ENCODE measurements at regions not wholly inside any gene's neighbourhood (a gene's known extent, or its start where the extent isn't known, plus 50 kb on each side); places are given as distances from the start of the nearest gene placed in this dataset.
"Not testable (repeated sequence)": the region's sequence is repeated elsewhere in the genome, so short reads cannot be mapped to it uniquely, and the experiment has no call there.

GRCh38 chr6:15153191-15153590 is 92.7 kb upstream of the JARID2 start:
- Histone ChIP-seq H3K9me3 (ENCODE audit: severe bottlenecking) (no peaks in the 10 kb centered on the region), H3K27me3 (ENCODE audit: insufficient read depth, poor library complexity, severe bottlenecking) (no peaks in the 10 kb centered on the region), H3K36me3 (ENCODE audit: low read depth) (no peaks in the 10 kb centered on the region), H3K4me3 (ENCODE audit: severe bottlenecking) (no peak overlapping the region), H3K4me1 (ENCODE audit: insufficient read depth, poor library complexity, severe bottlenecking) (peaks cover 6% of the 10 kb centered on the region), H3K27ac (ENCODE audit: poor library complexity, severe bottlenecking) (no peak overlapping the region)
- DNase-seq (ENCODE audit: low spot score) (no peak), ATAC-seq (ENCODE audit: low read depth) (no peak)
- TF ChIP-seq, protein P1, sequence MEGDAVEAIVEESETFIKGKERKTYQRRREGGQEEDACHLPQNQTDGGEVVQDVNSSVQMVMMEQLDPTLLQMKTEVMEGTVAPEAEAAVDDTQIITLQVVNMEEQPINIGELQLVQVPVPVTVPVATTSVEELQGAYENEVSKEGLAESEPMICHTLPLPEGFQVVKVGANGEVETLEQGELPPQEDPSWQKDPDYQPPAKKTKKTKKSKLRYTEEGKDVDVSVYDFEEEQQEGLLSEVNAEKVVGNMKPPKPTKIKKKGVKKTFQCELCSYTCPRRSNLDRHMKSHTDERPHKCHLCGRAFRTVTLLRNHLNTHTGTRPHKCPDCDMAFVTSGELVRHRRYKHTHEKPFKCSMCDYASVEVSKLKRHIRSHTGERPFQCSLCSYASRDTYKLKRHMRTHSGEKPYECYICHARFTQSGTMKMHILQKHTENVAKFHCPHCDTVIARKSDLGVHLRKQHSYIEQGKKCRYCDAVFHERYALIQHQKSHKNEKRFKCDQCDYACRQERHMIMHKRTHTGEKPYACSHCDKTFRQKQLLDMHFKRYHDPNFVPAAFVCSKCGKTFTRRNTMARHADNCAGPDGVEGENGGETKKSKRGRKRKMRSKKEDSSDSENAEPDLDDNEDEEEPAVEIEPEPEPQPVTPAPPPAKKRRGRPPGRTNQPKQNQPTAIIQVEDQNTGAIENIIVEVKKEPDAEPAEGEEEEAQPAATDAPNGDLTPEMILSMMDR (IDR thresholded peaks at IDR 0.05; ENCODE audit: poor library complexity, severe bottlenecking): no peak

DNA sequence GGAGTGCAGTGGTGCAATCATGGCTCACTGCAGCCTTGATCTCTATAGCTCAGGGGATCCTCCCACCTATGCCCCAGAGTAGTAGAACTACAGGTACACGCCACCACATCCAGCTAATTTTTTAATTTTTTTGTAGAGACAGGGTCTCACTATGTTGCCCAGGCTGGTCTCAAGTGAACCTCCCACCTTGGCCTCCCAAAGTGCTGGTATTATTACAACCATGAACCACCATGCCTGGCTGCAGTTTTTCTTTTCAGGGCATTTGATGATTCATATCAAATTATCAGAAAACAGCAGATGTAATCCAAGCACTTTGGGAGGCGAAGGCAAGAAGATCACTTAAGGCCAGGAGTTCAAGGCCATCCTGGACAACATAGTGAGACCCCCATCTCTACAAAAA is 88.4 kb upstream of the JARID2 start:
- Histone ChIP-seq H3K36me3 (ENCODE audit: low read depth) (no peaks in the 10 kb centered on the region), H3K27me3 (ENCODE audit: insufficient read depth, poor library complexity, severe bottlenecking) (no peaks in the 10 kb centered on the region), H3K27ac (ENCODE audit: poor library complexity, severe bottlenecking) (no peak overlapping the region), H3K4me1 (ENCODE audit: insufficient read depth, poor library complexity, severe bottlenecking) (no peaks in the 10 kb centered on the region), H3K4me3 (ENCODE audit: severe bottlenecking) (no peak overlapping the region), H3K9me3 (ENCODE audit: severe bottlenecking) (no peaks in the 10 kb centered on the region)
- TF ChIP-seq, protein P1 (IDR thresholded peaks at IDR 0.05; ENCODE audit: poor library complexity, severe bottlenecking): no peak
- DNase-seq (ENCODE audit: low spot score): no peak
- ATAC-seq (ENCODE audit: low read depth): no peak

DNA sequence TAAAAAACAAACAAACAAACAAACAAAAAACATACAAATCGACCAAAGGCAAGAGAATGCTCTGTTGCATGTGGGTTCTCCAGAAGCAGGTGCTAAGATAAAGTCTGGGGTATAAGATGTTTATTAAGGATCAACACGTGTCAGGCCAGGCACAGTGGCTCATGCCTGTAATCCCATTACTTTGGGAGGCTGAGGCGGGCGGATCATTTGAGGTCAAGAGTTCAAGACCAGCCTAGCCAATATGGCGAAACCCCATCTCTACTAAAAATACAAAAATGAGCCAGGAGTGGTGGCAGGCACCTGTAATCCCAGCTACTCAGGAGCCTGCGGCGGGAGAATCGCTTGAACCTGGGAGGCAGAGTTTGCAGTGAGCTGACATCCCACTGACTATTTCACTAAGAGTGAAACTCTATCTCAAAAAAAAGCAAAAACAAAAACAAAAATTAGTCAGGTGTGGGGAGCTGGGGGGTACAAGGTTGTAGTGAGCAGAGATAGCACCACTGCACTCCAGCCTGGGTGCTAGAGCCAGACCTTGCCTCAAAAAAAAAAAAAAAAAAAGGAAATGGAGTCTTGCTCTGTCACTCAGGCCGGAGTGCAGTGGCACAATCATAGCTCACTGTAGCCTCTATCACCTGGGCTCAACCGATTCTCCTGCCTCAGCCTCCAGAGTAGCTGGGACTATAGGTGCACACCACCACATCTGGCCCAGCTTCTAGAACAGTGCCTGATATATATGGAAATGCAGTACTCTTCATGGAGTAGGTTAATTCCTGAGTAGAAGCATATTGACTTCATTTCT is 86.8 kb upstream of the JARID2 start:
- ATAC-seq (ENCODE audit: low read depth): no peak
- no peak overlapping the region for H3K27ac ChIP-seq (ENCODE audit: poor library complexity, severe bottlenecking)
- TF ChIP-seq, protein P1 (IDR thresholded peaks at IDR 0.05; ENCODE audit: poor library complexity, severe bottlenecking): no peak

DNA sequence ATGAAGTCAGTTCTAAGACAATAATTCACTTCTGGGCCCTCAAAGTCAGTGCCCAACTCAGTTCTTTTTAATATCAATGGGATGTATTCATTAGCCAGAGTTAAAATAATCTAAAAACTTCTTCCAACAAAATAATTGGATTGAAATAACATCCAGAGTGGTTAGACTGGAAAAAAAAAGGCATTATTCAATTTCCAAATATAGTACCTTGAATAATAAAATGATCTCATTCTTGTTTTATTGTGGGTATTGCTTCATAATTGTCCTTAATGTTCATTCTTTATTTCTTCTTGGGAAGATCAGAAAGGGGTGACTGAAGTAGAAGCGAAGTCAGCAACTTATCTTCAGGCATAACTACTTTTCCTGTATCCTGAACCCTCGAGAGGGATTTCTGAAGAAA is 85.1 kb upstream of the JARID2 start:
- ATAC-seq (ENCODE audit: low read depth): no peak

More for the DNA sequence above, 86.8 kb upstream of the JARID2 start:
- H3K36me3 ChIP-seq (ENCODE audit: low read depth): no peaks in the 10 kb centered on the region
- no peaks in the 10 kb centered on the region for H3K27me3 ChIP-seq (ENCODE audit: insufficient read depth, poor library complexity, severe bottlenecking)
- H3K9me3 ChIP-seq (ENCODE audit: severe bottlenecking): no peaks in the 10 kb centered on the region
- H3K4me3 ChIP-seq (ENCODE audit: severe bottlenecking): no peak overlapping the region
- H3K4me1 ChIP-seq (ENCODE audit: insufficient read depth, poor library complexity, severe bottlenecking): no peaks in the 10 kb centered on the region
- DNase-seq (ENCODE audit: low spot score): no peak

DNA sequence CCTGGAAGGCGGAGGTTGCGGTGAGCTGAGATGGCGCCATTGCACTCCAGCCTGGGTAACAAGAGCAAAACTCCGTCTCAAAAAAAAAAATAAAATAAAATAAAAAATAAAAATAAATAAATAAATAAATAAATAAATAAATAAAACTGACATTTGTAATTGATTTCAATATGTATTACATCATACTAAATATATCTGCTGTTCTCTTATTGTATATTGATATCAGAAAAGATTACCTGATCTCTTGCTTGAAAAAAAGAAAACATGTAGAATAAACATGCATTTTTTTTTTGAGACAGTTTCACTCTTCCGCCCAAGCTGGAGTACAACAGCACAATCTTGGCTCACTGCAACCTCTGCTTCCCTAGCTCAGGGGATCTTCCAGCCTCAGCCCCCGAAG is 81.0 kb upstream of the JARID2 start:
- ATAC-seq (ENCODE audit: low read depth); DNase-seq (ENCODE audit: low spot score); H3K36me3 ChIP-seq (ENCODE audit: low read depth); H3K27me3 ChIP-seq (ENCODE audit: insufficient read depth, poor library complexity, severe bottlenecking); H3K4me1 ChIP-seq (ENCODE audit: insufficient read depth, poor library complexity, severe bottlenecking); H3K4me3 ChIP-seq (ENCODE audit: severe bottlenecking); H3K9me3 ChIP-seq (ENCODE audit: severe bottlenecking); H3K27ac ChIP-seq (ENCODE audit: poor library complexity, severe bottlenecking): not testable (repeated sequence)

More for the DNA sequence above, 85.1 kb upstream of the JARID2 start:
- Histone ChIP-seq H3K27me3 (ENCODE audit: insufficient read depth, poor library complexity, severe bottlenecking) (no peaks in the 10 kb centered on the region), H3K36me3 (ENCODE audit: low read depth) (no peaks in the 10 kb centered on the region), H3K9me3 (ENCODE audit: severe bottlenecking) (no peaks in the 10 kb centered on the region), H3K27ac (ENCODE audit: poor library complexity, severe bottlenecking) (no peak overlapping the region), H3K4me1 (ENCODE audit: insufficient read depth, poor library complexity, severe bottlenecking) (no peaks in the 10 kb centered on the region), H3K4me3 (ENCODE audit: severe bottlenecking) (no peak overlapping the region)
- DNase-seq (ENCODE audit: low spot score): no peak
- TF ChIP-seq, protein P1 (IDR thresholded peaks at IDR 0.05; ENCODE audit: poor library complexity, severe bottlenecking): no peak
